ENCODE measurements at regions not wholly inside any gene's neighbourhood (a gene's known extent, or its start where the extent isn't known, plus 50 kb on each side); places are given as distances from the start of the nearest gene placed in this dataset.

GRCh38 chr12:24021164-24021502 is 71.7 kb upstream of the SOX5 start:
- TF ChIP-seq CTCF (IDR thresholded peaks at IDR 0.05; ENCODE audit: insufficient read depth, low read length, poor library complexity, severe bottlenecking) (no peak), EZH2phosphoT487 (conservative IDR thresholded peaks at IDR 0.05; ENCODE audit: low read length) (no peak)
